H1 (cell line): ENCODE measurements at regions not wholly inside any gene's neighbourhood (a gene's known extent, or its start where the extent isn't known, plus 50 kb on each side); places are given as distances from the start of the nearest gene placed in this dataset.

Source experiments
- CTCF ChIA-PET: fragments of 300-600 bp; sonication (Branson Sonifier 250); formaldehyde crosslinking; loops from one replicate; lab custom pipeline; 2021; ENCODE audit not compliant: partially characterized antibody; lab: Charles Lee
- POLR2A ChIA-PET: fragments of 300-600 bp; sonication (Branson Sonifier 250); formaldehyde crosslinking; loops from one replicate; lab custom pipeline; 2021; ENCODE audit warnings: inconsistent platforms; ENCODE audit not compliant: partially characterized antibody; lab: Charles Lee
- DNase-seq, 2 experiments: peaks; one replicate each; pipeline versions ENCODE4 v3.0.0 to v3.0.0-alpha.2; 2010 to 2022; ENCODE audit warnings: low spot score in 2 of 2, low read depth in 1 of 2, mixed read lengths in 1 of 2
- FAIRE-seq: peaks from 2 replicates; lab custom pipeline; 2011; peaks lifted over from hg19 to GRCh38; lab: Jason Lieb, UNC
- H2AFZ ChIP-seq: 2 replicates; pipeline ENCODE4 v1.8.1; 2012; ENCODE audit warnings: low read length, inconsistent platforms
- H2AK5ac ChIP-seq: 2 replicates; pipeline ENCODE4 v1.6.1; 2013; ENCODE audit warnings: low read depth, low read length
- H2BK120ac ChIP-seq: replicated peaks from 2 replicates; pipeline ENCODE3; 2013; ENCODE audit warnings: low read depth, low read length, inconsistent platforms
- H2BK12ac ChIP-seq: 2 replicates; pipeline ENCODE4 v1.6.1; 2013; ENCODE audit warnings: low read depth, low read length
- H2BK15ac ChIP-seq: 2 replicates; pipeline ENCODE4 v1.6.1; 2013; ENCODE audit warnings: low read length
- H2BK20ac ChIP-seq: 2 replicates; pipeline ENCODE4 v1.6.1; 2013; ENCODE audit warnings: low read length
- H2BK5ac ChIP-seq: 2 replicates; pipeline ENCODE4 v1.6.1; 2013; ENCODE audit warnings: low read depth, low read length
- H3K14ac ChIP-seq: 2 replicates; pipeline ENCODE4 v1.6.1; 2013; ENCODE audit warnings: inconsistent platforms; ENCODE audit not compliant: insufficient read length
- H3K18ac ChIP-seq: 2 replicates; pipeline ENCODE4 v1.6.1; 2013; ENCODE audit warnings: low read length; ENCODE audit errors: extremely low read depth
- H3K23ac ChIP-seq: 2 replicates; pipeline ENCODE4 v1.6.1; 2013; ENCODE audit warnings: inconsistent platforms; ENCODE audit not compliant: insufficient read length
- H3K23me2 ChIP-seq: 2 replicates; pipeline ENCODE4 v1.6.1; 2013; ENCODE audit warnings: low read depth, low read length
- H3K27ac ChIP-seq: 2 replicates; pipeline ENCODE4 v1.6.1; 2011; ENCODE audit warnings: low read depth, low read length, inconsistent platforms
- H3K27me3 ChIP-seq, 4 experiments: replicated peaks in 1 of 4; 1 replicate in 1 of 4; 2 replicates in 3 of 4; pipeline versions ENCODE4 v1.6.1 to v1.8.1; 2011 to 2013; ENCODE audit warnings: low read length in 3 of 4, mild to moderate bottlenecking in 3 of 4, inconsistent platforms in 2 of 4, mixed read lengths in 2 of 4, moderate library complexity in 1 of 4; ENCODE audit not compliant: control insufficient read depth in 3 of 4, insufficient read depth in 3 of 4; ENCODE audit errors: extremely low read depth in 1 of 4
- H3K36me3 ChIP-seq, 4 experiments: 2 replicates each; pipeline versions ENCODE4 v1.6.1 to v1.8.1; 2011 to 2013; ENCODE audit warnings: mild to moderate bottlenecking in 4 of 4, low read length in 3 of 4, moderate library complexity in 2 of 4, control low read depth in 1 of 4, inconsistent platforms in 1 of 4; ENCODE audit not compliant: insufficient read depth in 4 of 4, control insufficient read depth in 2 of 4
- H3K4ac ChIP-seq: replicated peaks from 2 replicates; pipeline ENCODE3; 2013; ENCODE audit warnings: low read length, low read depth, mixed read lengths, inconsistent platforms; ENCODE audit not compliant: insufficient read length
- H3K4me1 ChIP-seq, 4 experiments: replicated peaks in 1 of 4; 1 replicate in 1 of 4; 2 replicates in 3 of 4; pipeline versions ENCODE4 v1.6.1 to v1.8.1; 2011 to 2013; ENCODE audit warnings: low read length in 3 of 4, inconsistent platforms in 2 of 4, mixed read lengths in 1 of 4; ENCODE audit not compliant: insufficient read depth in 4 of 4, control insufficient read depth in 3 of 4
- H3K4me2 ChIP-seq, 2 experiments: 2 replicates each; pipeline versions ENCODE4 v1.6.1 to v1.8.1; 2011 to 2013; ENCODE audit warnings: low read depth in 2 of 2, low read length in 2 of 2, control low read depth in 1 of 2, inconsistent platforms in 1 of 2, mild to moderate bottlenecking in 1 of 2; ENCODE audit not compliant: insufficient read depth in 1 of 2
- H3K4me3 ChIP-seq, 4 experiments: fragments of 200-600, 300-600 bp in 1 of 4; sonication (generic), shearing (Covaris generic), sonication (Bioruptor Twin) in 1 of 4; 2 replicates each; pipeline versions ENCODE4 v1.5.1 to v1.8.1; 2011 to 2016; ENCODE audit warnings: low read length in 4 of 4, low read depth in 3 of 4, control low read depth in 2 of 4, inconsistent platforms in 2 of 4, mild to moderate bottlenecking in 2 of 4, mixed read lengths in 1 of 4, moderate library complexity in 1 of 4; ENCODE audit not compliant: insufficient read depth in 2 of 4; ENCODE audit errors: extremely low read depth in 1 of 4
- H3K56ac ChIP-seq: replicated peaks from 2 replicates; pipeline ENCODE3; 2013; ENCODE audit warnings: low read depth, mild to moderate bottlenecking, mixed read lengths, low read length, inconsistent platforms; ENCODE audit not compliant: insufficient read length
- H3K79me1 ChIP-seq: 2 replicates; pipeline ENCODE4 v1.6.1; 2013; ENCODE audit warnings: low read depth, low read length, control low read depth
- H3K79me2 ChIP-seq, 2 experiments: 2 replicates each; pipeline versions ENCODE4 v1.6.1 to v1.8.1; 2012 to 2013; ENCODE audit warnings: low read length in 2 of 2, mild to moderate bottlenecking in 2 of 2, inconsistent platforms in 1 of 2; ENCODE audit not compliant: insufficient read depth in 2 of 2, control insufficient read depth in 1 of 2
- H3K9ac ChIP-seq, 4 experiments: replicated peaks in 1 of 4; 1 replicate in 1 of 4; 2 replicates in 3 of 4; pipeline versions ENCODE4 v1.6.1 to v1.8.1; 2011 to 2013; ENCODE audit warnings: low read depth in 3 of 4, low read length in 3 of 4, control low read depth in 2 of 4, mild to moderate bottlenecking in 2 of 4, moderate library complexity in 2 of 4, inconsistent platforms in 1 of 4; ENCODE audit errors: extremely low read depth in 1 of 4
- H3K9me3 ChIP-seq, 2 experiments: 2 replicates each; pipeline versions ENCODE4 v1.6.1 to v1.8.1; 2012 to 2013; ENCODE audit warnings: mild to moderate bottlenecking in 2 of 2, moderate library complexity in 2 of 2, control low read depth in 1 of 2, inconsistent platforms in 1 of 2, low read depth in 1 of 2, low read length in 1 of 2, mixed read lengths in 1 of 2; ENCODE audit not compliant: insufficient read depth in 2 of 2
- H4K20me1 ChIP-seq, 2 experiments: replicated peaks in 1 of 2; 2 replicates each; pipeline versions ENCODE3 to v1.8.1; 2011 to 2013; ENCODE audit warnings: inconsistent platforms in 2 of 2, low read length in 2 of 2, mild to moderate bottlenecking in 1 of 2; ENCODE audit not compliant: insufficient read depth in 2 of 2, control insufficient read depth in 1 of 2
- H4K5ac ChIP-seq: 2 replicates; pipeline ENCODE4 v1.6.1; 2013; ENCODE audit warnings: low read length, low read depth, mixed read lengths, inconsistent platforms; ENCODE audit not compliant: insufficient read length
- H4K8ac ChIP-seq: 2 replicates; pipeline ENCODE4 v1.8.0; 2013; ENCODE audit warnings: mild to moderate bottlenecking, moderate library complexity, low read length, inconsistent platforms; ENCODE audit not compliant: insufficient read depth; ENCODE audit errors: extremely low read depth
- H4K91ac ChIP-seq: replicated peaks from 2 replicates; pipeline ENCODE3; 2013; ENCODE audit warnings: low read length, mixed read lengths, inconsistent platforms; ENCODE audit not compliant: insufficient read length
- CHD2 ChIP-seq: IDR thresholded peaks from 2 replicates; pipeline ENCODE4 v1.6.1; 2012; ENCODE audit warnings: low read length, improper control_type of control experiment
- NANOG ChIP-seq: IDR thresholded peaks from 2 replicates; pipeline ENCODE4 v1.6.1; 2011; ENCODE audit warnings: low read length, low read depth, mild to moderate bottlenecking, inconsistent platforms; ENCODE audit not compliant: insufficient read depth, poor library complexity, severe bottlenecking
- RXRA ChIP-seq: IDR thresholded peaks from 2 replicates; pipeline ENCODE4 v1.6.1; 2011; ENCODE audit warnings: low read depth, mild to moderate bottlenecking, low read length, moderate library complexity; ENCODE audit not compliant: insufficient read depth
- WGBS, 2 experiments: shearing (Covaris generic) in 1 of 2; methylation state at CpG; one replicate each; pipeline versions ENCODE4 v1.1.6 to v1.1.7; 2013 to 2015; ENCODE audit warnings: low lambda C conversion rate in 2 of 2, mixed read lengths in 2 of 2, inconsistent platforms in 1 of 2, low coverage in 1 of 2, missing lambda C conversion rate in 1 of 2; ENCODE audit not compliant: insufficient replicate concordance in 2 of 2, insufficient coverage in 1 of 2, insufficient read length in 1 of 2; ENCODE audit errors: extremely low coverage in 1 of 2, missing lambda C conversion rate in 1 of 2; 5-methylcytosine and 5-hydroxymethylcytosine counted together

DNA sequence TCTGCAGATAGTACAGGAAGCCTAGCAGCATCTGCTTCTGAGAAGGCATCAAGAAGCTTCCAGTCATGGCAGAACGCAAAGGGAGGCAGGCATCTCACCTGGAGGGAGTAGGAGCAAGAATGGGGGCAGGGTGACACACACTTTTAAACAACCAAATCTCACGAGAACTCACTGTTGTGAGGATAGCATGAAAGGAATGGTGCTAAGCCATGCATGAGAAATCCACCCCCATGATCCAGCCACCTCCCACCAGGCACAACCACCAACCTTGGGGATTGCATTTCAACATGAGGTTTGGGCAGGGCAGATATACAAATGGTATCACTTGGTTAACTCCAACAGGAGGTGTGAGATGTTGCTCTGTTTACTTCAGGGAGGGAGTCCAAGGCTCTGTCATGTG lies 612.0 kb upstream of the KIRREL3 start:
- Histone ChIP-seq H3K27ac (no peak overlapping the region), H3K4ac (no peak overlapping the region), H3K14ac (no peak overlapping the region)
- no peak for TF ChIP-seq NANOG
- peak; percentile 38; the same call in 1 of the 2 replicates for TF ChIP-seq CHD2
- no peak for TF ChIP-seq RXRA
- TF ChIP-seq, all 59 proteins: peak for 1
- H3K4me3 ChIP-seq, result no peak overlapping the region
- H3K18ac ChIP-seq, result no peak overlapping the region
- no peak overlapping the region for H2AK5ac ChIP-seq
- FAIRE-seq (no peak), DNase-seq (no peak)
- no peaks in the 10 kb centered on the region for H3K79me1 ChIP-seq
- no peak overlapping the region for H2BK5ac ChIP-seq
- no peaks in the 10 kb centered on the region for H3K9me3 ChIP-seq
- peak overlapping the region; percentile 65; the same call in 1 of the 2 replicates for H2AFZ ChIP-seq
- no peaks in the 10 kb centered on the region for H4K20me1 ChIP-seq
- 0 out of 2 replicates have a peak overlapping the region, but pooled peaks have one; percentile 53 for H2BK12ac ChIP-seq
- 0 out of 2 replicates have a peak overlapping the region, but pooled peaks have one; percentile 61 for H2BK15ac ChIP-seq
- H3K79me2 ChIP-seq, result no peaks in the 10 kb centered on the region
- no peak overlapping the region for H3K4me2 ChIP-seq
- H3K36me3 ChIP-seq, result no peaks in the 10 kb centered on the region
- ChIA-PET CTCF (no interaction called here), POLR2A (no interaction called here)
- no peak overlapping the region for H4K5ac ChIP-seq
- H4K91ac ChIP-seq, result no peak overlapping the region
- WGBS, 2 experiments, result 88% methylated on average over 2 of the region's 2 CpGs; no CpG with 5 or more reads in 1 of the 2 experiments
- no peaks in the 10 kb centered on the region for H3K27me3 ChIP-seq
- no peak overlapping the region for H3K23ac ChIP-seq
- H4K8ac ChIP-seq, result no peak overlapping the region
- H3K23me2 ChIP-seq, result no peaks in the 10 kb centered on the region
- H3K4me1 ChIP-seq, result peaks cover 0 to 3% (median 1%) of the 10 kb centered on the region in 4 experiments; a peak in 2 of 7 replicates
- 0 out of 2 replicates have a peak overlapping the region, but pooled peaks have one; percentile 44 for H2BK20ac ChIP-seq
- H2BK120ac ChIP-seq, result no peak overlapping the region
- H3K56ac ChIP-seq, result no peak overlapping the region
- no peak overlapping the region for H3K9ac ChIP-seq
